Thoracic aorta (tissue), 2 donors: ENCODE measurements at regions not wholly inside any gene's neighbourhood (a gene's known extent, or its start where the extent isn't known, plus 50 kb on each side); places are given as distances from the start of the nearest gene placed in this dataset.

ENCODE experiments used
- ATAC-seq: fragments of 150-250 bp; one replicate; pipeline ENCODE4 v1.8.0; 2017; ENCODE audit warnings: low read depth; ENCODE audit not compliant: insufficient number of reproducible peaks, low FRiP score
- DNase-seq: peaks from one replicate; pipeline ENCODE4 v3.0.0-alpha.2; 2020; ENCODE audit warnings: low spot score
- H3K27ac ChIP-seq, 2 donors: fragments of 200-600 bp; sonication (generic); 1 replicate in 1 of 2; 2 replicates in 1 of 2; pipeline ENCODE4 v1.5.1; 2016; ENCODE audit warnings: mild to moderate bottlenecking in 2 of 2, moderate library complexity in 2 of 2
- H3K27me3 ChIP-seq: fragments of 200-600 bp; sonication (generic); replicated peaks from 2 replicates; pipeline ENCODE4 v1.6.0; 2016; ENCODE audit warnings: mild to moderate bottlenecking; ENCODE audit not compliant: insufficient read depth
- H3K36me3 ChIP-seq: fragments of 200-600 bp; sonication (generic); one replicate; pipeline ENCODE4 v1.5.1; 2016
- H3K4me1 ChIP-seq, 2 donors: fragments of 200-600 bp; sonication (generic); 1 replicate in 1 of 2; 2 replicates in 1 of 2; pipeline versions ENCODE4 v1.5.1 to v1.6.0; 2016; ENCODE audit warnings: low read depth in 2 of 2, mild to moderate bottlenecking in 1 of 2; ENCODE audit not compliant: control insufficient read depth in 1 of 2
- H3K4me3 ChIP-seq: fragments of 200-600 bp; sonication (generic); 2 replicates; pipeline ENCODE4 v1.5.1; 2016; ENCODE audit warnings: mild to moderate bottlenecking
- H3K9me3 ChIP-seq: fragments of 200-600 bp; sonication (generic); 2 replicates; pipeline ENCODE4 v1.5.1; 2016
- TF ChIP-seq, protein P1 (sequence below): fragments of 200-600 bp; sonication (generic); IDR thresholded peaks from one replicate; pipeline ENCODE4 v1.5.1; 2019; ENCODE audit warnings: antibody characterized with exemption

DNA sequence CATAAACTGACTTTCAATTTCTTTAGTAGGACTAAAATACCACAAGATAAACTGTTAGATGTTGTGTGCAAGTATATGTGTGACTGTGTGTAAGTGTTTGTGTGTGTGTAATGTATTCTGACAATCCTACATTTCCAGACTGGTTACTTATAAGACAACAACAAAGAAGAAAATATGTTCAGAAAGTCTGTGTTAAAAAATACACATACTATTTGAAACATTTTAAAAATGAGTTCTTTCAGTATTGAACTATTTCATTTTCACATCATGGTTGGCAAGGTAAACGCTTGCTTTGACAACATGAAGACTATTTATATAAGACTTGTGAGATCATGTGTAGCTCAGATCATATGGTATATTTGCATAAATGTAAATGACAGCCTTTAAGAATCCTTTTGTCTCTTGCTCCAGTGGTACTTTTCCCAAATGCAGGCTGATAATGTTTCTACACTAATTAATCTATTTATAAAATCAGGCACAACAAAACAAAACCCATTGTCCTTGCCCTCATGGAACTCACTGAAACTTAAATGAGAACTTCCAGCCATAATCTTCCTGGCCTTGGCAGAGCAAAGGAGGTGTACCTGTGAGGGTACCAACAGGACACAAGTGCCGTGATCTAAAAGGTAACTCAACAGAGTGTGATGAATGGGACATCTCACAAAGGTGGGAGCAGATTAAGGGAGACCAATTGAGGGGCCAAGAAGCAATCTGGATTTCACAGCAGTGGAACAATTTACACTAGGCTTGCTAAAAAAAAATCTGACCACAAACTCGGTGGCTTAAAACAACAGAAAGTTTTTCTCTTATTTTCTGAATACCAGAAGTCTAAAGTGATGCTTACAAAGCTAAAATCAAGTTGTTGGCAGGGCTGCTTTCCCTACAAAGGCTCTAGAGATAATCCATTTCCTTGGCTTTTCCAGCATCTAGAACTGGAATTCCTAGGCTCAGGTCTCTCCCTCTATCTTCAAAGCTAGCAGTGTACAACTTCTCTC, 349.0 kb downstream of the TBC1D4 start:
- H3K27me3 ChIP-seq: no peaks in the 10 kb centered on the region
- H3K27ac ChIP-seq: no peak overlapping the region
- H3K9me3 ChIP-seq: no peaks in the 10 kb centered on the region
- no peak overlapping the region for H3K4me3 ChIP-seq
- H3K36me3 ChIP-seq: no peaks in the 10 kb centered on the region
- no peak for ATAC-seq
- H3K4me1 ChIP-seq: peaks cover 3 to 6% of the 10 kb centered on the region in 2 donors
- DNase-seq: no peak
- TF ChIP-seq, protein P1, sequence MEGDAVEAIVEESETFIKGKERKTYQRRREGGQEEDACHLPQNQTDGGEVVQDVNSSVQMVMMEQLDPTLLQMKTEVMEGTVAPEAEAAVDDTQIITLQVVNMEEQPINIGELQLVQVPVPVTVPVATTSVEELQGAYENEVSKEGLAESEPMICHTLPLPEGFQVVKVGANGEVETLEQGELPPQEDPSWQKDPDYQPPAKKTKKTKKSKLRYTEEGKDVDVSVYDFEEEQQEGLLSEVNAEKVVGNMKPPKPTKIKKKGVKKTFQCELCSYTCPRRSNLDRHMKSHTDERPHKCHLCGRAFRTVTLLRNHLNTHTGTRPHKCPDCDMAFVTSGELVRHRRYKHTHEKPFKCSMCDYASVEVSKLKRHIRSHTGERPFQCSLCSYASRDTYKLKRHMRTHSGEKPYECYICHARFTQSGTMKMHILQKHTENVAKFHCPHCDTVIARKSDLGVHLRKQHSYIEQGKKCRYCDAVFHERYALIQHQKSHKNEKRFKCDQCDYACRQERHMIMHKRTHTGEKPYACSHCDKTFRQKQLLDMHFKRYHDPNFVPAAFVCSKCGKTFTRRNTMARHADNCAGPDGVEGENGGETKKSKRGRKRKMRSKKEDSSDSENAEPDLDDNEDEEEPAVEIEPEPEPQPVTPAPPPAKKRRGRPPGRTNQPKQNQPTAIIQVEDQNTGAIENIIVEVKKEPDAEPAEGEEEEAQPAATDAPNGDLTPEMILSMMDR: no peak

DNA sequence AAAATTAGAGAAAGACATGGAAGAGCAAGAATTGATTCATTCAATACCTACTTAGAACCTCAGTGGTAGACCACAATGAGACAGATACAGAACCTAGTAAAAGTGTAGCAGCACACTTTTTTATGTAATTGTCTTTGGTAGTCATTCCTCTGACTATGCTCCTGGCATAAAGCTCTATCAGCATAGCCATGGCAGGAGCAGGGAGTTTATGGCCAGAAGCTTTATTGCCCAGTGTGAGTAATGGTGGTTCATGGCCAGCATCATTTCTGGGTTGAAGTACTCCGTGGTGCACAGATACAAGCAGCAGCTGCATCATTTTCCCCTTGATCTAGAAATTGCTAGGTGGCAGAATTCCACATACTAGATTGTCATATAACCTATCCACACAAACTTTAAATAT, 352.6 kb downstream of the TBC1D4 start:
- no peaks in the 10 kb centered on the region for H3K27me3 ChIP-seq
- DNase-seq: no peak
- TF ChIP-seq, protein P1: no peak

DNA sequence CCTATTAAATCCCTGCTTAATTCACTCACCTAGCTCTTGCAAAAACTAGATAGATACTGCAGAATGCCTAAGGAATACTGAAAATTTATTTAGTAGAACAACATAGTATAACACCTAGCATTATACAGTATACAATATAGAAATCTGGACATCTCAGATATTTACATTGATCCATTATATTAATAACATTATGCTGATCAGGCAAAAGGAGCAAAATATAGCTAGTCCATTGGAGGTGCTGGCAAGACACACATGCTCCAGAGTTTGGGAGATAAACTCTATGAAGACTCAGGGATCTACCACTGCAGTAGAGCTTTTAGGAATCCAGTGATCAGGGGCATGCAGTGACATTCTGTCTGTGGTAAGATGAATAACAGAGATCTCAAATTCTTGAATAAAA, 357.6 kb downstream of the TBC1D4 start:
- TF ChIP-seq, protein P1: no peak
- Histone ChIP-seq H3K9me3 (no peaks in the 10 kb centered on the region), H3K27ac (no peak overlapping the region), H3K4me1 (no peaks in the 10 kb centered on the region), H3K4me3 (no peak overlapping the region), H3K27me3 (no peaks in the 10 kb centered on the region), H3K36me3 (no peaks in the 10 kb centered on the region)
- DNase-seq (no peak), ATAC-seq (no peak)

More for the DNA sequence above, 352.6 kb downstream of the TBC1D4 start:
- no peak overlapping the region for H3K27ac ChIP-seq
- no peaks in the 10 kb centered on the region for H3K36me3 ChIP-seq
- H3K4me3 ChIP-seq: no peak overlapping the region
- ATAC-seq: no peak
- H3K9me3 ChIP-seq: no peaks in the 10 kb centered on the region
- no peaks in the 10 kb centered on the region for H3K4me1 ChIP-seq

DNA sequence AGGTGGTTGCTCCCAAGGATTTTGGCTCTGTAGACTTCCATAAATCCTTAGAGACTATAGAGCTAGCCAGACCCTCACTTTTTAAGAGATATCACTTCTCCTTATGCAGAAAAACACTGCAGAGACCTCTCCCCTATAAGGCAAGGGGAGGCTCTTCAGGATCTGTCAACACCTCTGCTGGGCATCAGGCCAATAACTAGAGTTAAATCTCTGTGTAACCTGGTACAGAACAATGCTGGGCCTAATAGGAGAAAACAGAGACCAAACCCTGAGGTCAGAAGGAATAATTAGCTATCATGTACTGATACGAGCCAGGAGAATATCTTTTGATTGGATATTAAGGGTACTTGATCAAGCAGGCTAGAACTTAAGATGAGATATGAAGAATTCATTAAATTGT, 358.5 kb downstream of the TBC1D4 start:
- Histone ChIP-seq H3K27ac (no peak overlapping the region), H3K4me1 (no peaks in the 10 kb centered on the region), H3K36me3 (no peaks in the 10 kb centered on the region), H3K9me3 (no peaks in the 10 kb centered on the region), H3K4me3 (no peak overlapping the region), H3K27me3 (no peaks in the 10 kb centered on the region)
- ATAC-seq (no peak), DNase-seq (no peak)
- TF ChIP-seq, protein P1: no peak

GRCh38 chr13:75120085-75120484, 361.9 kb downstream of the TBC1D4 start:
- DNase-seq (no peak), ATAC-seq (no peak)
- TF ChIP-seq, protein P1: no peak
- H3K27me3 ChIP-seq: no peaks in the 10 kb centered on the region
- no peaks in the 10 kb centered on the region for H3K36me3 ChIP-seq
- H3K27ac ChIP-seq: no peak overlapping the region
- no peaks in the 10 kb centered on the region for H3K4me1 ChIP-seq
- H3K9me3 ChIP-seq: no peaks in the 10 kb centered on the region
- H3K4me3 ChIP-seq: no peak overlapping the region
